ENCODE measurements at regions not wholly inside any gene's neighbourhood (a gene's known extent, or its start where the extent isn't known, plus 50 kb on each side); places are given as distances from the start of the nearest gene placed in this dataset.

GRCh38 chr10:113234481-113234880, 284.4 kb downstream of the TCF7L2 start:
- no peak for TF ChIP-seq CTCF (IDR thresholded peaks at IDR 0.05; ENCODE audit: insufficient read depth, low read length)
- TF ChIP-seq REST (IDR thresholded peaks at IDR 0.05; ENCODE audit: insufficient replicate concordance, low read depth), result no peak
- no peak for TF ChIP-seq GABPA (IDR thresholded peaks at IDR 0.05; ENCODE audit: low read depth)
- no peak for TF ChIP-seq POLR2AphosphoS5 (IDR thresholded peaks at IDR 0.05; ENCODE audit: low read depth)
- TF ChIP-seq SPI1 (IDR thresholded peaks at IDR 0.05; ENCODE audit: borderline replicate concordance, low read depth), result no peak

Data from HL-60 (cell line).